Endothelial cell of umbilical vein (primary cell): ENCODE measurements at regions not wholly inside any gene's neighbourhood (a gene's known extent, or its start where the extent isn't known, plus 50 kb on each side); places are given as distances from the start of the nearest gene placed in this dataset.

ENCODE experiments used
- BruUV-seq: library from RNA; stranded (reverse); fragments of 400-500 nt; replicated peaks from 2 replicates; lab custom pipeline; 2021; lab: Mats Ljungman, UMichigan
- CTCF ChIA-PET: fragments of 300-600, 350-600 bp; sonication (Branson Sonifier 250); formaldehyde crosslinking; loops from one replicate; lab custom pipeline; 2021; ENCODE audit warnings: antibody characterized with exemption, inconsistent platforms; lab: Charles Lee
- POLR2A ChIA-PET: fragments of 300-600, 350-600 bp; sonication (Branson Sonifier 250); formaldehyde crosslinking; loops from one replicate; lab custom pipeline; 2021; ENCODE audit warnings: antibody characterized with exemption, inconsistent platforms; lab: Charles Lee
- DNase-seq: peaks from one replicate; pipeline ENCODE4 v3.0.0-alpha.2; 2011; ENCODE audit warnings: low read depth, low spot score
- FAIRE-seq: peaks from 2 replicates; lab custom pipeline; 2011; peaks lifted over from hg19 to GRCh38; lab: Jason Lieb, UNC
- H2AFZ ChIP-seq: 2 replicates; pipeline ENCODE4 v1.6.0; 2012; ENCODE audit warnings: low read depth, low read length, control low read depth, inconsistent platforms
- H3K27ac ChIP-seq: 2 replicates; pipeline ENCODE4 v1.5.1; 2011; ENCODE audit warnings: low read depth, mild to moderate bottlenecking, control low read depth, low read length, moderate library complexity; ENCODE audit not compliant: insufficient read depth
- H3K27me3 ChIP-seq, 2 experiments: 2 replicates each; pipeline versions ENCODE4 v1.6.0 to v1.6.1; 2011; ENCODE audit warnings: low read length in 2 of 2, mixed read lengths in 1 of 2; ENCODE audit not compliant: control insufficient read depth in 2 of 2, insufficient read depth in 2 of 2
- H3K36me3 ChIP-seq, 2 experiments: 2 replicates in 1 of 2; 3 replicates in 1 of 2; pipeline ENCODE4 v1.5.1; 2011; ENCODE audit warnings: low read length in 2 of 2, mild to moderate bottlenecking in 1 of 2, moderate library complexity in 1 of 2; ENCODE audit not compliant: control insufficient read depth in 2 of 2, insufficient read depth in 2 of 2; ENCODE audit errors: extremely low read depth in 1 of 2
- H3K4me1 ChIP-seq: 3 replicates; pipeline ENCODE4 v1.5.1; 2011; ENCODE audit warnings: mild to moderate bottlenecking, low read length; ENCODE audit not compliant: control insufficient read depth, insufficient read depth; ENCODE audit errors: extremely low read depth
- H3K4me2 ChIP-seq: 2 replicates; pipeline ENCODE4 v1.6.1; 2011; ENCODE audit warnings: low read length, control low read depth, mixed read lengths; ENCODE audit not compliant: insufficient read depth
- H3K4me3 ChIP-seq, 3 experiments: fragments of 200-600 bp in 1 of 3; sonication (generic), shearing (Covaris generic) in 1 of 3; replicated peaks in 1 of 3; 2 replicates each; pipeline ENCODE4 v1.5.1; 2011 to 2016; ENCODE audit warnings: control low read depth in 3 of 3, low read length in 3 of 3, mild to moderate bottlenecking in 2 of 3, inconsistent platforms in 1 of 3, low read depth in 1 of 3, moderate library complexity in 1 of 3; ENCODE audit not compliant: insufficient read depth in 1 of 3
- H3K79me2 ChIP-seq: 2 replicates; pipeline ENCODE4 v1.6.0; 2012; ENCODE audit warnings: low read length, inconsistent platforms; ENCODE audit not compliant: control insufficient read depth, insufficient read depth
- H3K9ac ChIP-seq: replicated peaks from 2 replicates; pipeline ENCODE3; 2011; ENCODE audit warnings: low read length, control low read depth; ENCODE audit not compliant: insufficient read depth; ENCODE audit errors: extremely low read depth
- H3K9me1 ChIP-seq: replicated peaks from 3 replicates; pipeline ENCODE4 v1.6.0; 2011; ENCODE audit warnings: mild to moderate bottlenecking, low read length; ENCODE audit not compliant: control insufficient read depth, insufficient read depth; ENCODE audit errors: extremely low read depth
- H3K9me3 ChIP-seq: replicated peaks from 2 replicates; pipeline ENCODE4 v1.5.1; 2012; ENCODE audit warnings: low read length, inconsistent platforms; ENCODE audit not compliant: control insufficient read depth, insufficient read depth
- H4K20me1 ChIP-seq: replicated peaks from 2 replicates; pipeline ENCODE3; 2011; ENCODE audit warnings: mild to moderate bottlenecking, low read length; ENCODE audit not compliant: control insufficient read depth, insufficient read depth; ENCODE audit errors: extremely low read depth
- EZH2 ChIP-seq: IDR thresholded peaks from 2 replicates; pipeline ENCODE4 v1.6.1; 2012; ENCODE audit warnings: borderline replicate concordance, low read depth, mild to moderate bottlenecking, moderate library complexity, low read length, inconsistent platforms; ENCODE audit not compliant: severe bottlenecking
- FOS ChIP-seq: IDR thresholded peaks from 2 replicates; pipeline ENCODE4 v1.6.1; 2011; ENCODE audit warnings: mild to moderate bottlenecking, low read length, moderate library complexity, borderline replicate concordance; ENCODE audit not compliant: insufficient read depth
- GATA2 ChIP-seq: IDR thresholded peaks from 2 replicates; pipeline ENCODE4 v1.7.0; 2011; ENCODE audit warnings: low read depth, mild to moderate bottlenecking, moderate library complexity, mixed read lengths, low read length; ENCODE audit not compliant: insufficient read length, insufficient read depth
- JUN ChIP-seq: IDR thresholded peaks from 2 replicates; pipeline ENCODE4 v1.6.1; 2011; ENCODE audit warnings: borderline replicate concordance, low read depth; ENCODE audit not compliant: insufficient read length, insufficient read depth
- MYC ChIP-seq: IDR thresholded peaks from one replicate; pipeline ENCODE4 v1.6.1; 2011; ENCODE audit warnings: mild to moderate bottlenecking, low read depth, low read length
- POLR2A ChIP-seq: IDR thresholded peaks from 2 replicates; pipeline ENCODE4 v1.6.1; 2012; ENCODE audit warnings: low read depth, mild to moderate bottlenecking, control low read depth, low read length
- POLR2AphosphoS5 ChIP-seq: IDR thresholded peaks from 2 replicates; pipeline ENCODE4 v1.6.1; 2012; ENCODE audit warnings: low read depth, mild to moderate bottlenecking, control low read depth, low read length, moderate library complexity; ENCODE audit not compliant: insufficient read depth
- dilution Hi-C: fragments of 300-500 bp; cut with MboI; formaldehyde crosslinking; loops from one replicate; pipeline ENCODE4 v1.15.0; 2019; ENCODE audit warnings: low sequenced_read_pairs; ENCODE audit not compliant: extremely low pct_ligation_motif_present
- intact Hi-C: fragments of 100-400 bp; cut with micrococcal nuclease; formaldehyde crosslinking; loops from one replicate; pipeline ENCODE4 v1.10.0; 2022
- TF ChIP-seq, protein P1 (sequence below): IDR thresholded peaks from 2 replicates; pipeline ENCODE4 v1.6.1; 2011; ENCODE audit not compliant: insufficient read depth, insufficient read length
- TF ChIP-seq, protein P2 (sequence below), 2 donors: IDR thresholded peaks; 1 replicate in 1 of 2; 2 replicates in 1 of 2; pipeline ENCODE4 v1.5.1; 2011; ENCODE audit warnings: low read length in 2 of 2, mild to moderate bottlenecking in 2 of 2, moderate library complexity in 2 of 2, control low read depth in 1 of 2, inconsistent platforms in 1 of 2, low read depth in 1 of 2; ENCODE audit not compliant: insufficient read depth in 1 of 2; ENCODE audit errors: extremely low read depth in 1 of 2

DNA sequence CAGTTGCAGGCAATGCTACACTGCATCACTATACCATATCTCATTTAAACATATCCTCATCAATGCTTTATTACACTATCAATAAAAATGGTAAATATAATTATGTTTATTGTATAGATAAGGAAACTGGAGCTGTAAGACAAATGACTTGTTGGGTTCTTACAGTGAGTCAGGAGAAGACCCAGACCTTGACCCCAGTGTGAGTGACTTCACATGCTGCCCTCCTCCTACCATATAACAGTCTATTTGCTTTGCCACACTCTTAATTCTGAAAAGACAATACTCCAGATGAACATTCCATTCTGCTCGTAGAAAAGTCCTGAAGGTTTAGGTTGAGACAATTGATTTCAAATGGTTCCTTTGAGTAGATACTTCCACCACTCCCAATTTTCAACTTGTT lies 550.5 kb downstream of the PLPP3 start:
- DNase-seq (no peak), FAIRE-seq (no peak)
- H3K4me1 ChIP-seq, result no peaks in the 10 kb centered on the region
- intact Hi-C loops, result no loop called here
- H3K36me3 ChIP-seq, result no peaks in the 10 kb centered on the region
- no peaks in the 10 kb centered on the region for H4K20me1 ChIP-seq
- H3K9me1 ChIP-seq, result no peaks in the 10 kb centered on the region
- no peak overlapping the region for H3K9ac ChIP-seq
- H3K79me2 ChIP-seq, result no peaks in the 10 kb centered on the region
- H3K9me3 ChIP-seq, result no peaks in the 10 kb centered on the region
- no peak overlapping the region for H3K4me3 ChIP-seq
- TF ChIP-seq JUN (no peak), POLR2AphosphoS5 (no peak), POLR2A (no peak), GATA2 (no peak), EZH2 (no peak), MYC (no peak), FOS (no peak)
- TF ChIP-seq, protein P1, sequence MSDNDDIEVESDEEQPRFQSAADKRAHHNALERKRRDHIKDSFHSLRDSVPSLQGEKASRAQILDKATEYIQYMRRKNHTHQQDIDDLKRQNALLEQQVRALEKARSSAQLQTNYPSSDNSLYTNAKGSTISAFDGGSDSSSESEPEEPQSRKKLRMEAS, result no peak
- TF ChIP-seq, protein P2, sequence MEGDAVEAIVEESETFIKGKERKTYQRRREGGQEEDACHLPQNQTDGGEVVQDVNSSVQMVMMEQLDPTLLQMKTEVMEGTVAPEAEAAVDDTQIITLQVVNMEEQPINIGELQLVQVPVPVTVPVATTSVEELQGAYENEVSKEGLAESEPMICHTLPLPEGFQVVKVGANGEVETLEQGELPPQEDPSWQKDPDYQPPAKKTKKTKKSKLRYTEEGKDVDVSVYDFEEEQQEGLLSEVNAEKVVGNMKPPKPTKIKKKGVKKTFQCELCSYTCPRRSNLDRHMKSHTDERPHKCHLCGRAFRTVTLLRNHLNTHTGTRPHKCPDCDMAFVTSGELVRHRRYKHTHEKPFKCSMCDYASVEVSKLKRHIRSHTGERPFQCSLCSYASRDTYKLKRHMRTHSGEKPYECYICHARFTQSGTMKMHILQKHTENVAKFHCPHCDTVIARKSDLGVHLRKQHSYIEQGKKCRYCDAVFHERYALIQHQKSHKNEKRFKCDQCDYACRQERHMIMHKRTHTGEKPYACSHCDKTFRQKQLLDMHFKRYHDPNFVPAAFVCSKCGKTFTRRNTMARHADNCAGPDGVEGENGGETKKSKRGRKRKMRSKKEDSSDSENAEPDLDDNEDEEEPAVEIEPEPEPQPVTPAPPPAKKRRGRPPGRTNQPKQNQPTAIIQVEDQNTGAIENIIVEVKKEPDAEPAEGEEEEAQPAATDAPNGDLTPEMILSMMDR (IDR thresholded peaks at IDR 0.05; ENCODE audit: extremely low read depth in 1 of 2, insufficient read depth in 1 of 2, low read depth in 1 of 2, low read length in 2 of 2), result no peak
- no peak overlapping the region for H2AFZ ChIP-seq
- H3K27ac ChIP-seq, result no peak overlapping the region
- H3K4me2 ChIP-seq, result no peak overlapping the region
- CTCF ChIA-PET, result no interaction called here
- dilution Hi-C loops, result no loop called here
- no peaks in the 10 kb centered on the region for H3K27me3 ChIP-seq
- POLR2A ChIA-PET, result no interaction called here
- no TSS peak for BruUV-seq
